ENCODE measurements at regions not wholly inside any gene's neighbourhood (a gene's known extent, or its start where the extent isn't known, plus 50 kb on each side); places are given as distances from the start of the nearest gene placed in this dataset.

GRCh38 chr3:109831403-109831802, 494.1 kb upstream of the DPPA4 start:
- TF ChIP-seq NR2F1 (conservative IDR thresholded peaks at IDR 0.05) (no peak), CTCF (IDR thresholded peaks at IDR 0.05 in 2 of 3, conservative IDR thresholded peaks at IDR 0.05 in 1 of 3; ENCODE audit: control insufficient read depth in 2 of 3, extremely low read depth in 1 of 3, insufficient read depth in 1 of 3, low read depth in 3 of 3, low read length in 3 of 3) (no peak), BRCA1 (IDR thresholded peaks at IDR 0.05; ENCODE audit: low read depth, low read length) (no peak), HDGF (IDR thresholded peaks at IDR 0.05) (no peak), CEBPB (IDR thresholded peaks at IDR 0.05; ENCODE audit: borderline replicate concordance in 1 of 2, low read depth in 2 of 2, low read length in 2 of 2) (no peak), EZH2 (IDR thresholded peaks at IDR 0.05; ENCODE audit: borderline replicate concordance, control insufficient read depth, low read depth, low read length) (no peak), TAF1 (IDR thresholded peaks at IDR 0.05; ENCODE audit: borderline replicate concordance, low read depth, low read length) (no peak), POLR2A (IDR thresholded peaks at IDR 0.05; ENCODE audit: low read depth, low read length) (no peak), CBFB (IDR thresholded peaks at IDR 0.05; ENCODE audit: low read depth) (no peak), MYC (IDR thresholded peaks at IDR 0.05; ENCODE audit: insufficient read depth, insufficient read length, insufficient replicate concordance, low read length, severe bottlenecking) (no peak)

Data from GM12878 (cell line).